ENCODE measurements at regions not wholly inside any gene's neighbourhood (a gene's known extent, or its start where the extent isn't known, plus 50 kb on each side); places are given as distances from the start of the nearest gene placed in this dataset.

DNA sequence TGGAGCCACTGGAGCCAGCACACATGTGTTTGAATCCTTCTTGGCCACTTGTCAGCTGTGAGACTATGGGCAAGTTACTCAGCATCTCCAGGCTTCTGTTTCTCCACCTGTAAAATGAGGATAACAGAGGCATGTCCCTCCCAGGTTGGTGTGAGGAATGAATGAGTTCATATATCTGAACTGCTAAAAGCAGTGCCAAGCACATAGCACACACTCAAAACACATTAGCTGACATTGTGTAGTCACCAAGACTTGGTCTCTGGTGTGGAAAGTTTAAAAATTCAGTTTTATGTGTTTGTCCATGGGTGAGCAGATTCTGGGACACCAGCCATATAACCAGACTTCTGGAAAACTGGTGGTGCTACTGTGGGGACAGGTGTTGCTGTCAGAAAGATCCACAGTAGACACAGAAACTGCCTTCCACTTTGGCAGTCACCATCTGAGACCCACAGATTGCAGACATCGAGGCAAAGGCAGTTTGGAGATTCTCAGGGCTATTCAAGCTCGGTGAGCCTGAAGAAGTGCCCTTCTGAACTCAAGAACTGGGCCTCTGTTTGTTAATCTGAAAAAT is 115.8 kb downstream of the MRPL14 start (continued):
- no peak for TF ChIP-seq ELF1 (IDR thresholded peaks at IDR 0.05; ENCODE audit: borderline replicate concordance, low read depth)
- TF ChIP-seq ZFX (IDR thresholded peaks at IDR 0.05) = no peak
- no peak for TF ChIP-seq SRF (IDR thresholded peaks at IDR 0.05; ENCODE audit: low read depth)
- TF ChIP-seq YY1 (IDR thresholded peaks at IDR 0.05; ENCODE audit: extremely low read depth, insufficient replicate concordance, low read depth, low read length) = no peak
- no peak for TF ChIP-seq FOSL1 (IDR thresholded peaks at IDR 0.05; ENCODE audit: low read depth)
- no peak for TF ChIP-seq JUND (IDR thresholded peaks at IDR 0.05)
- no peak for TF ChIP-seq CEBPB (IDR thresholded peaks at IDR 0.05; ENCODE audit: low read depth)
- TF ChIP-seq SP1 (IDR thresholded peaks at IDR 0.05; ENCODE audit: low read depth) = no peak
- TF ChIP-seq EZH2 (IDR thresholded peaks at IDR 0.05) = no peak

DNA sequence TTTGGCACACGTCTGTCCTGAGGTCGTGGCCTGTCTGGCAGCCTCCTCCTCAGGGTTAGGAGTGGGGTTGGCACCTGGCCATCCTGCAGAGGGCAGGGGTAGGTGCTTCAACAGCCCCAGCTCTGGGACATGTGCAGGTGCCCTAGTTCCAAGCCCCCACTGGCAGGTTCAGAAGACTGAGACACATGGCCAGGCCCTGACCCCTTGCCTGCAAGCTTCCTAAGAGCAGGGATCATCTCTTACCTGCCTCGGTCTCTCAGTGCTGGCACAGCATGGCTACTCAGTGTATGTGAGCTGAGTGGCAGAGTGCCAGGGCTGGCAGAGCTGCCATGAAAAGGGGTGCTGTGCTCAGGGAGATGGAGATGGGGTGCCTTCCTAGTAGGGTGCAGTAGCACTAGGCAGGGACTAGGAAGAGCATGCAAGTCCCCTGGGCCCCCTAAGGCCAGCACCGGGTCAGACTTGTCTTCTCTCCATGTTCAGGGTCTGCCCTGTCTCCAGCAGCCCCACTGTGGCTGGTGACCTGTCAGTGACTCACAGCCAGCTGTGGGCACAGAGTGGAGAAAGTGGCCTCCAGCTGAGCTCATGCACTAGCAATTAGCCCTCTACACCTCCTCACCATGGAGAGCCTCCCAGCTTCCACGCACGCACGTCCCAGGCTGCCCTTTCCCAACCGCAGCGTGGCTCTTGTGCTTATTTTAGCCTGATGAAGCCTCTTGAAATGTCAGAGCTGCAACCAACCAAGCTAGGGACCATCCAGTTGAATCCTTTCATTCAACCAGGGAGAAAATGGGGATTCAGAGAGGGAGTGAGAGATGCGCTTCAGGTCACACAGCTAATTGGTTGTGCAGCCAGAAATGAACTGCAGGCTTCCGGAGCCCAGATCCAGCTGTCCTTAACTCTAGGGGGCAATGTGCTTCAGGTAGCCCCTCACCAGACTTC is 116.6 kb downstream of the MRPL14 start:
- intact Hi-C loops (cut with micrococcal nuclease) = no loop called here
- CTCF ChIA-PET = interaction anchor here (0.5 to 3.0 kb wide), 6 partner anchors 9 to 553 kb away, joined by 3 to 19 read pairs (median 4); partner anchors contain the start of gene VEGFA
- H2AFZ ChIP-seq (ENCODE audit: low read depth, low read length, poor library complexity, severe bottlenecking) = no peak overlapping the region
- H3K9me3 ChIP-seq (ENCODE audit: control insufficient read depth in 1 of 2, insufficient read depth in 1 of 2, low read depth in 1 of 2, low read length in 2 of 2) = no peaks in the 10 kb centered on the region
- peak overlapping the region; percentile 5 to 14; a peak in 3 of 4 replicates for H3K4me3 ChIP-seq (replicated peaks in 1 of 2; ENCODE audit: low read depth in 1 of 2, low read length in 2 of 2)
- H3K4me1 ChIP-seq (ENCODE audit: control insufficient read depth in 1 of 2, insufficient read depth in 2 of 2, low read length in 2 of 2) = peaks cover 20 to 38% of the 10 kb centered on the region in 2 experiments
- H3K9me2 ChIP-seq (ENCODE audit: insufficient read depth) = no peaks in the 10 kb centered on the region
- no TSS peak for BruUV-seq (replicated peaks)
- H3K9ac ChIP-seq (ENCODE audit: low read length) = 0 out of 2 replicates have a peak overlapping the region, but pooled peaks have one; percentile 3
- H3K27ac ChIP-seq (ENCODE audit: low read depth, low read length) = peak overlapping the region; percentile 24; the same call in 1 of the 2 replicates
- DNase-seq (ENCODE audit: low read depth, low spot score) (peak; percentile 74), ATAC-seq (peak; percentile 91)
- H3K79me2 ChIP-seq (ENCODE audit: insufficient read depth, low read length) = no peaks in the 10 kb centered on the region
- H3K27me3 ChIP-seq (ENCODE audit: insufficient read depth, low read length) = no peaks in the 10 kb centered on the region
- POLR2A ChIA-PET = interaction anchor here (0.9 to 3.5 kb wide), 7 partner anchors 8 to 240 kb away, joined by 4 to 12 read pairs (median 5); partner anchors contain the start of gene VEGFA
- no peaks in the 10 kb centered on the region for H4K20me1 ChIP-seq (ENCODE audit: insufficient read depth)
- RAD21 ChIA-PET (ENCODE audit: low non-redundant PET in 1 of 2, low total read pairs in 2 of 2, uncharacterized antibody in 2 of 2, unreplicated experiment in 2 of 2) = interaction anchor here (0.8 to 1.4 kb wide), 5 partner anchors 52 to 68 kb away, joined by 3 to 4 read pairs (median 4); no protein-coding TSS in a partner anchor
- H3K36me3 ChIP-seq (ENCODE audit: control insufficient read depth in 1 of 2, insufficient read depth in 2 of 2, low read length in 2 of 2) = no peaks in the 10 kb centered on the region
- H3K4me2 ChIP-seq (ENCODE audit: low read length) = peak overlapping the region; percentile 70
- TF ChIP-seq, protein P1, sequence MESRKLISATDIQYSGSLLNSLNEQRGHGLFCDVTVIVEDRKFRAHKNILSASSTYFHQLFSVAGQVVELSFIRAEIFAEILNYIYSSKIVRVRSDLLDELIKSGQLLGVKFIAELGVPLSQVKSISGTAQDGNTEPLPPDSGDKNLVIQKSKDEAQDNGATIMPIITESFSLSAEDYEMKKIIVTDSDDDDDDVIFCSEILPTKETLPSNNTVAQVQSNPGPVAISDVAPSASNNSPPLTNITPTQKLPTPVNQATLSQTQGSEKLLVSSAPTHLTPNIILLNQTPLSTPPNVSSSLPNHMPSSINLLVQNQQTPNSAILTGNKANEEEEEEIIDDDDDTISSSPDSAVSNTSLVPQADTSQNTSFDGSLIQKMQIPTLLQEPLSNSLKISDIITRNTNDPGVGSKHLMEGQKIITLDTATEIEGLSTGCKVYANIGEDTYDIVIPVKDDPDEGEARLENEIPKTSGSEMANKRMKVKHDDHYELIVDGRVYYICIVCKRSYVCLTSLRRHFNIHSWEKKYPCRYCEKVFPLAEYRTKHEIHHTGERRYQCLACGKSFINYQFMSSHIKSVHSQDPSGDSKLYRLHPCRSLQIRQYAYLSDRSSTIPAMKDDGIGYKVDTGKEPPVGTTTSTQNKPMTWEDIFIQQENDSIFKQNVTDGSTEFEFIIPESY (IDR thresholded peaks at IDR 0.05; ENCODE audit: extremely low read depth, insufficient replicate concordance, low read length) = peak; percentile 53
- TF ChIP-seq, protein P2, sequence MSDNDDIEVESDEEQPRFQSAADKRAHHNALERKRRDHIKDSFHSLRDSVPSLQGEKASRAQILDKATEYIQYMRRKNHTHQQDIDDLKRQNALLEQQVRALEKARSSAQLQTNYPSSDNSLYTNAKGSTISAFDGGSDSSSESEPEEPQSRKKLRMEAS (IDR thresholded peaks at IDR 0.05) = no peak
- TF ChIP-seq TCF7L2 (IDR thresholded peaks at IDR 0.05; ENCODE audit: borderline replicate concordance, extremely low read depth, insufficient read depth, insufficient read length) (peak; percentile 53), REST (IDR thresholded peaks at IDR 0.05; ENCODE audit: low read depth) (no peak), POLR2AphosphoS5 (IDR thresholded peaks at IDR 0.05; ENCODE audit: low read depth, low read length) (peak; percentile 61)

Measured in HCT116 (cell line).